C4-2B (cell line): ENCODE measurements at regions not wholly inside any gene's neighbourhood (a gene's known extent, or its start where the extent isn't known, plus 50 kb on each side); places are given as distances from the start of the nearest gene placed in this dataset.

Source experiments
- H3K27ac ChIP-seq: fragments of 450-650 bp; 2 replicates; pipeline ENCODE4 v1.5.1; 2017
- ZFX ChIP-seq: fragments of 450-650 bp; IDR thresholded peaks from 2 replicates; pipeline ENCODE4 v1.6.1; 2017
- TF ChIP-seq, protein P1 (sequence below): fragments of 450-650 bp; conservative IDR thresholded peaks from 2 replicates; pipeline ENCODE4 v1.5.1; 2017; ENCODE audit warnings: mild to moderate bottlenecking

DNA sequence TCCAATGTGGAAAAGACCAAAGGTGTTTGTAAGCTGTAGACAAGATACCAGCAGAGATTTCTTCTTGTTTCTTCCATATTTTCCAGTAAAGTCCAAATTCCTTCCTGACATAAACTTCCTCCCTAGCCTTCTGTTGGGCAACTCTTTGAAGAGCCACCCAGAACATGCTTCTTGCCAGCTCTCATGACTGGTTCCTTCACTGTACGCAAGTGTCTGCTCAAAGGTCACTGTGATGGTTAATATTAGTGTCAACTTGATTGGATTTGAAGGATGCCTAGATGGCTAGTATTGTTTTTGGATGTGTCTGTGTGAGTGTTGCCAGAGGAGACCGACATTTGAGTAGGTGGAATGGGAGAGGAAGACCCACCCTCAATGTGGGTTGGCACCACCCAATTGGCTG, 416.6 kb upstream of the RUNX1 start:
- TF ChIP-seq ZFX, result no peak
- TF ChIP-seq, protein P1, sequence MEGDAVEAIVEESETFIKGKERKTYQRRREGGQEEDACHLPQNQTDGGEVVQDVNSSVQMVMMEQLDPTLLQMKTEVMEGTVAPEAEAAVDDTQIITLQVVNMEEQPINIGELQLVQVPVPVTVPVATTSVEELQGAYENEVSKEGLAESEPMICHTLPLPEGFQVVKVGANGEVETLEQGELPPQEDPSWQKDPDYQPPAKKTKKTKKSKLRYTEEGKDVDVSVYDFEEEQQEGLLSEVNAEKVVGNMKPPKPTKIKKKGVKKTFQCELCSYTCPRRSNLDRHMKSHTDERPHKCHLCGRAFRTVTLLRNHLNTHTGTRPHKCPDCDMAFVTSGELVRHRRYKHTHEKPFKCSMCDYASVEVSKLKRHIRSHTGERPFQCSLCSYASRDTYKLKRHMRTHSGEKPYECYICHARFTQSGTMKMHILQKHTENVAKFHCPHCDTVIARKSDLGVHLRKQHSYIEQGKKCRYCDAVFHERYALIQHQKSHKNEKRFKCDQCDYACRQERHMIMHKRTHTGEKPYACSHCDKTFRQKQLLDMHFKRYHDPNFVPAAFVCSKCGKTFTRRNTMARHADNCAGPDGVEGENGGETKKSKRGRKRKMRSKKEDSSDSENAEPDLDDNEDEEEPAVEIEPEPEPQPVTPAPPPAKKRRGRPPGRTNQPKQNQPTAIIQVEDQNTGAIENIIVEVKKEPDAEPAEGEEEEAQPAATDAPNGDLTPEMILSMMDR, result no peak
- no peak overlapping the region for H3K27ac ChIP-seq

- no peak for TF ChIP-seq ZFX
- TF ChIP-seq, protein P1, result no peak
- H3K27ac ChIP-seq, result no peak overlapping the region
These were observed 412.6 kb upstream of the RUNX1 start for GRCh38 chr21:35461700-35462099.

DNA sequence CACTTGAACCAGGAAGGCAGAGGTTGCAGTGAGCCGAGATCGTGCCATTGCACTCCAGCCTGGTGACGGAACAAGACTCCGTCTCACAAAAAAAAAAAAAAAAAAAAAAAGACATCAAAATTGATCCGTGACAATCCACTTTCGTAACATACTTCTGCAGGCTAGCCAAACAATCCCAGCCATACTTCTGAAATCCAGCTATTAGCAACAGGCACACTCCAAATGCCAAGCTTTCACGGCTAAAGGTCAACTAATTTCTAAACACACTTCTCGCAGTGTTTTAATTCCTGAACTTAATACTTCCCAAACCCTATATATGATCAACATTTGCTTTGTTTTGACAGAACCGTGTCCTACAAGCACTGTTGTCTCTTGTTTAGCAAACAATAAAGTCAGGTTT, 411.3 kb upstream of the RUNX1 start:
- no peak for TF ChIP-seq ZFX
- TF ChIP-seq, protein P1, result no peak
- no peak overlapping the region for H3K27ac ChIP-seq

DNA sequence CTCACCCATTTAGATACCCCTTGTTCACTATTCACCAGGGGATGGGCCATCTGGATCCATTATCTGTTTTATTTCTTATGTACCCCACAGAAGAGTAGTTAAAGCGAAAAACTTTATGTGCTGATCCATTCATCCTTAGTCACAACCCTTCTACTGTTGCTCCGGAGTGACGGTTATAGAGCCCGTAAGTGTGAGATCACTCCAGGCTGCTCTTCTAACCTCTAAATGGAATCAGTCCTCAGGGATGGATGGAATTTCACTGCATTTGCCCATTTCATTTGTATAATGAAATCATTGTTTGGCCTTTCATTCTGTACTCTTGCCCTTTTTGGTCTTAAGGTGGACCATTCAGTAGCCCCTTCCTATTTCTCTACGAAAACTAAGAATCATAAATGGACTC, 409.3 kb upstream of the RUNX1 start:
- TF ChIP-seq, protein P1, result no peak
- no peak for TF ChIP-seq ZFX
- H3K27ac ChIP-seq, result no peak overlapping the region

DNA sequence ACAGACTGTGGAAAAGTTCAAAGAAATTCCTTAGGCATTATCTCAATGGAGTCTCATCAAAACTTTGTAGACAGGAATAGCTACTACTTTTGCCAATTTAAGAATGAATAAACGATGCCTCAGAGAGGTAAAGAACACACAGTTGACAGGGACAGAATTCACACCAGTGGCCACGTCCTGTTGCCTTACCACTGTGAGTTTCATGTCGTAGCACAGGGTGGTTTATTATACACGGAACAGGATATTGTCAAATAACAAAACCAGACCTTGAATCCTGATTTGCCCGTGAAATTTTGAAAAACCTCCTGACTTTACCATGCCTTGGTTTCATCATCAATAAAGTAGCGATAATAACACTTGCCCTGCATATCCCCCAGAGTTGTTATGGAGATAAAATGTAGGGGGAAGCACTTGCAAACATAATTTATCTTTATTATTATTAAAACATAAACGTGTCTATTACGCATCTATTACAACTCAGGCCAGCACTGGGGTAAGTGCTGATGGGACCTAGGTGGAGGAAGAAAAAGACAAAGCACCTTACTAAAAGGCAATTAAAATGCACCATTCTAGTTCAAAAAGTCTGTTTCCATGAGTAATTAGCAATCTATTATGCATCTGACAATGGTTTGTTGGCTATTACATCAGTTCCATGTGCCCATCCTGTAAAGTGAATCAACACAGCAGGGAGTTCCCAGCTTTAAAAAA, 408.1 kb upstream of the RUNX1 start:
- H3K27ac ChIP-seq, result no peak overlapping the region

DNA sequence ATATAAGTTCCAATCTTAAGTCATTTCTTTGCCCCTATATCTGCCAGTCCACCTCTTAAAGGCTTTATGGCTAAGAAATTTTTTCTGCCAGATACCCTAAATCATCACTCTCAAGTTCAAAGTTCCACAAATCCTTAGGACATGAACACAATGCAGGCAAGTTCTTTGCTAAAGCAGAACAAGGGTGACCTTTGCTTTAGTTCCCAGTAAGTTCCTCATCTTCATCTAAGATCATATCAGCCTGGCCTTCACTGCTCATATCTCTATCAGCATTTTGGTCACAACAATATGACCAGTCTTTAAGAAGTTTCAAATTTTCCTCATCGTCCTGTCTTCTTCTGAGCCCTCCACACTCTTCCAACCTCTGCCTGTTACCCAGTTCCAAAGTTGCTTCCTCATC, 402.2 kb upstream of the RUNX1 start:
- H3K27ac ChIP-seq, result no peak overlapping the region
- no peak for TF ChIP-seq ZFX

More for the DNA sequence above, 408.1 kb upstream of the RUNX1 start:
- no peak for TF ChIP-seq ZFX
- TF ChIP-seq, protein P1, result no peak

DNA sequence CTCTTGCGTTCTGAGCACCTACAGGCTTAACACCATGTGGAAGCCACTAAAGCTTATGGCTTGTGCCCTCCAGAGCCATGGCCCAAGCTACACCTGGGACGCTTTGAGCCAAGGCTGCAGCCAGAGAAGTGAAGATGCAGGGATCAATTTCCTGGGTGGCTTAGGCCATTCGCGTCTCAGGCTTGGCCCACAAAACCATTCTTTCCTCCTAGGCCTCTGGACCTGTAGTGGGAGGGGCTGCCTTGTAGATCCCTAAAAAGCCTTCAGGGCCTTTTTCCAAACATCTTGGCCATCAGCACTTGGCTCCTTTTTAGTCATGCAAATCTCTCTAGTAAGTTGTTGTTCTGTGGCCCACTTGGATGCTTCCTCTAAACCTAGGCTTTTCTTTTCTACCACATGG, 401.7 kb upstream of the RUNX1 start:
- TF ChIP-seq ZFX, result no peak
- no peak overlapping the region for H3K27ac ChIP-seq

GRCh38 chr21:35449846-35450245, 400.7 kb upstream of the RUNX1 start:
- TF ChIP-seq, protein P1, result no peak
- no peak overlapping the region for H3K27ac ChIP-seq
